Hematopoietic multipotent progenitor cell (in vitro differentiated cells): ENCODE measurements at regions not wholly inside any gene's neighbourhood (a gene's known extent, or its start where the extent isn't known, plus 50 kb on each side); places are given as distances from the start of the nearest gene placed in this dataset.

Source experiments
- DNase-seq, 3 donors: peaks; one replicate each; pipeline ENCODE4 v3.0.0-alpha.2; 2011 to 2015; ENCODE audit warnings: low read depth in 2 of 3, low spot score in 2 of 3

- no peak for DNase-seq
Measured at GRCh38 chr16:64008131-64008530, 1113.7 kb downstream of the CDH11 start.

GRCh38 chr16:64004116-64004515 lies 1117.7 kb downstream of the CDH11 start:
- no peak for DNase-seq

GRCh38 chr16:63995025-63995424 lies 1126.8 kb downstream of the CDH11 start:
- DNase-seq, result no peak

- DNase-seq, result no peak
Measured at GRCh38 chr16:63983401-63983800, 1138.5 kb downstream of the CDH11 start.

- DNase-seq, result no peak
Measured at GRCh38 chr16:63982741-63983140, 1139.1 kb downstream of the CDH11 start.

- no peak for DNase-seq
Measured at GRCh38 chr16:63982110-63982509, 1139.8 kb downstream of the CDH11 start.

GRCh38 chr16:63981639-63982038 lies 1140.2 kb downstream of the CDH11 start:
- DNase-seq, result no peak

- DNase-seq, result no peak
Measured at GRCh38 chr16:63980763-63981162, 1141.1 kb downstream of the CDH11 start.

- no peak for DNase-seq
Measured at GRCh38 chr16:63978240-63978639, 1143.6 kb downstream of the CDH11 start.

- no peak for DNase-seq
Measured at GRCh38 chr16:63976345-63976744, 1145.5 kb downstream of the CDH11 start.

GRCh38 chr16:63975669-63976068 lies 1146.2 kb downstream of the CDH11 start:
- no peak for DNase-seq

GRCh38 chr16:63967966-63968365 lies 1153.9 kb downstream of the CDH11 start:
- DNase-seq, result no peak

- DNase-seq, result no peak
Measured at GRCh38 chr16:63960321-63960720, 1161.5 kb downstream of the CDH11 start.

GRCh38 chr16:63947022-63947421 lies 1174.8 kb downstream of the CDH11 start:
- no peak for DNase-seq

- no peak for DNase-seq
Measured at GRCh38 chr16:63945806-63946205, 1176.1 kb downstream of the CDH11 start.

- no peak for DNase-seq
Measured at GRCh38 chr16:63943566-63943965, 1178.3 kb downstream of the CDH11 start.

- DNase-seq, result no peak
Measured at GRCh38 chr16:63938661-63939060, 1183.2 kb downstream of the CDH11 start.

- DNase-seq, result no peak
Measured at GRCh38 chr16:63933841-63934240, 1188.0 kb downstream of the CDH11 start.

GRCh38 chr16:63928421-63928820 lies 1193.4 kb downstream of the CDH11 start:
- no peak for DNase-seq

- no peak for DNase-seq
Measured at GRCh38 chr16:63925221-63925620, 1196.6 kb downstream of the CDH11 start.

GRCh38 chr16:63922560-63922959 lies 1199.3 kb downstream of the CDH11 start:
- no peak for DNase-seq

- DNase-seq, result no peak
Measured at GRCh38 chr16:63921737-63922295, 1200.0 kb downstream of the CDH11 start.

- DNase-seq, result no peak
Measured at GRCh38 chr16:63913290-63913689, 1208.6 kb downstream of the CDH11 start.
